UCSD-AML1 (cell line): ENCODE measurements at regions not wholly inside any gene's neighbourhood (a gene's known extent, or its start where the extent isn't known, plus 50 kb on each side); places are given as distances from the start of the nearest gene placed in this dataset.
"Not testable (repeated sequence)": the region's sequence is repeated elsewhere in the genome, so short reads cannot be mapped to it uniquely, and the experiment has no call there.

Experiments used
- DNase-seq: peaks from one replicate; lab custom pipeline; 2025; ENCODE audit not compliant: unreplicated experiment; lab: John Stamatoyannopoulos, UW

DNA sequence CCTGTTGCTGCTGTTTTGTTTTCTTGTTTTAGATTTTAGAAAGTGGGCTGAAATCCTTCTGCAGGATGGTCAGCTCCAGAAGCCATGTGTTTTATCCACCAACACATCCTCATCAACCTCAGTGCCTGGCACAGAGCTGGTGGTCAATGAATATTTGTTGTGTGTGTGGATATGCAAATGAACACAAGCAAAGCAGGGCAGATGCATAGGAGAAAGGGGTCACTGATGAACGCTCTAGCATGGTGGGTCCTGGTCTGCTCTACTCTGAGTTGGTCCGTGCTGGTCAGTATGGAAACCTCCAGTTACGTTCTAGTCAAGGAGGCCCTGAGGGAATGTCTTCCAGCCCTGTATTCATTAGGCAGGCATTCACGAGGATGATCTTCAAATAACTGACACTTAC is 682.5 kb downstream of the QKI start:
- no peak for DNase-seq

DNA sequence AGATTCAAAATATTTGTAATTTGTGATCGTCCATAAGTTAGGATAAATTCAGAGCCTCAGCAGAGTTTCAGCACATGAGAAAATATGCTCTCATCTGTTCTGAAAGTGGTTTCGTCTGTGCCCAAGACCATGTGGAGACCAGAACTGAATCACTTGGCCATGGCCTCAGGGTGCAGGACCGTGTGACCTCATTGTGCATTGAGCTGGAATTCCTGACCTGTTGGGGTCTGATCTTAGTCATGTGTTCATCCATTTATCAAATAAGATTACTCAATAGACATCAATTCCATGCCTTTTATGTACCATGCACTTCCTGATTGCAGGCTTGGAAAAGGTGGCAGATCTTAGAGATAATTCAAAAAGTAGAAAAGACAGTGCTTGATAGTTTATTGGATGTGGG is 680.5 kb downstream of the QKI start:
- DNase-seq, result no peak

DNA sequence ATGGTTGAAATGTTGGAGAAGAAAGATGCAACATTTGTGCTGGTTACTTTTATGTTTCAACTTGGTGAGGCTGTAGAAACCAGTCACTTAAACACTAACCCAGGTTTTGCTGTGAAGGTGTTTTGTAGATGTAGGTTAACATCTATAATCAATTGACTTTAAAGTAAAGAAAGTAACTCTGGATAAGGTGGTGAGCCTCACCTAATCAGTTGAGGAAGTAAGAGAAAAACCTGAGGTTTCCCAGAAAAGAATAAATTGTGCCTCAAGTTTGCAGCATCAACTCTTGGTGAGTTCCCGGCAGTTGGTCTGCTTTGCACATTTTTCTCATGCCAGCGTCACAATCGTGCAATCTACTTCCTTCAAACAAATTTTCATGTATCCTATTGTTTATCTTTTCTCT is 673.4 kb downstream of the QKI start:
- DNase-seq, result no peak

DNA sequence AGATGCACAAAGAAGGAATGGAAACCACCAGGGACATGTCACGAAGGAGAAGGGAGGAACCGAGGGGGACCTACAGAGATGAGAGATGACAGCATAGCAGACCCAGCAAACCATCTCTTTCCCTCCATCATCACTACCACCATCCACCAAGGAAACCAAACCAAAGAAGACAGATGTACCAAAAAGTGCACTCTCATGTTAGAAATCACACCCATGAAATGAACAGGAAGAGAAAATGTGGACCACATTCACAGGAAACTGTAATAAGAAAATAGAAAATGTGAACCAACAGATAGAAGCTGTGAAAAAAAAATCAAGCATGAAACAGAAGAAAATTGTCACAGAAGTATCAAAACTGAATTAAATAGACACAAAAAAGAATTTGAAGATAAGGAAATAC is 672.7 kb downstream of the QKI start:
- DNase-seq, result no peak

DNA sequence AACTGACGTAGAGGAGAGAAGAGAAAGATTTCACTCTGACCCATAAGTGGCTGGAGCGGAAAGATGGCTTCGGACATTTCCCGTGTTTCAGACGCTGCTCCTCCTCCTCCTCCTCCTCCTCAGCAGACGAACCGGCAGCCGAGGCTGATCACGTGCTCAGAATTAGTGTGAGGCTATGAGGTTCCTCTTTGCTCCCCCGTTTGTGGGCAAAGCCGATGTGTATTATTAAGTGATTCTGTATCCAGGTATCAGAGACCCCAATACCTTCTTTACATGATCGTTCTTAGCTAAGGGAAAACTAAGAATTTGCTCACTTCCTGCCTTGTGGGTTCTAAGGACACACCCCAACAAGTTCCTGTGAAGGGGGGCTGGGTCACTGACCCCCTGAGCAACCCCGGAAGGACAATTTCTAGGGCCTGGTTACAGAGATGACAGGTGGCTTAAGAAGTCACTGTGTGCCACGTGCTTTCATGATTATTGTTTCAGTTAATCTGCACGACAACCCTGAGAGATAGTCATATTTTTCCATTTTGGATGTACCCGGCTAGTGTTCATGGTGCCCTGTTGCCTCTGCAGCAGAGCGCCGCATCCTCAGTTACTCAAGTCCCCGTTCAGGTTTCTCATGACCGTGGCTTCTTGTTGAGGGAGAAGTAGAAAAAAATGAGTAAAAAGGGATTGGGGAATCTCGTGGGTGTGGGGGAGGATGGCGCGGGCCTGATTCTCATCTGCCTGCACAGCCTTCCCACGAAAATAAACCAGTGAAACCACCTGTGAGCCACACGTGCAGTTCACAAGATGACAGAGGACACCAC is 671.8 kb downstream of the QKI start:
- DNase-seq, result no peak

DNA sequence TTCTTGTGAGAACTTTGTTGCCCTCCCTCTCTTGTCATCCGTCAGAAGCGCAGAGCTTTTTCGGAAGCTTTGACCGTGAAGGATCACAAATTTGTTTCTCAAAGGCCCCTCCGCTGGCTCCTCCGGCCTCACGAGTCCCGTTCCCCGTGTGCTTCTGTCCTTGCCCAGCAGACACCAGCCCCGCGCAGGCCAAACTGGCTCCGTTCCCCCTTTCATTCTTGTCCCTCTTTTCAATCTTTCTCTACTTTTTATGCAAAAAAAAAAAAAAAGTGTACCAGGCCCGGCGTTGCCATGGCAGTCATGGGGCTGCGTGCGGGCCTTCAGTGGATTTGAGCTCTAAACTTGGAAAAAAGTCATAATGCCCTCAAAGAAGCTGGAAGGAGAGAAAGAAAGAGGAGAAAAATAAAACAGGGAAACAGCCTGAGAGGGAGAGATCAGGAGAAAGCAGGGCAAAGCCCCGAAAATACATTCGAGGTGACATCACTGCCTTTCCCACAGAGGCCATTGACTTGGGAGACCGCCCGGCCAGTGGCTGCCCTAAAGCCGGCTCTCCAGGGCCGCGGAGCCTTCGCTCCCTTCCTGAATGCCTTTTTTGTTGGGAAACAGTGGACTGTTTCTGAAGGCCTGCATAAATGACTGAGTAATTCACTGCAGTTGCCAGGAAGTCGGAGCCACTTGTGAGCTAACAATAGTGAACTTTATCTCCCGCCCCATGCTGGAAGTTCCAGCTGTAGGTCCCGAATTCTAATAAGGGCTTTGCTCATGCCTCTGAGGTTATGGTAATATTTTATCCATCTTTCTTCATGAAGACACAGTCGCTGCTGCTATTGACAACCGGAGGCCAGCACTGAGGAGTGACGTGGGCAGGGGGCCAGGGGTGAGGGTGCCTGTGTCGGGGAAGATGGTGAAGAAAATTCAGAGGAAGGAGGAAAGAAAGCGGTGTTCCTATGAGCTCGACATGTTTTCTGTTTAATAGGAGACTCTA is 670.9 kb downstream of the QKI start:
- no peak for DNase-seq

- DNase-seq, result no peak
These were observed 664.7 kb downstream of the QKI start for GRCh38 chr6:164079275-164079600.

DNA sequence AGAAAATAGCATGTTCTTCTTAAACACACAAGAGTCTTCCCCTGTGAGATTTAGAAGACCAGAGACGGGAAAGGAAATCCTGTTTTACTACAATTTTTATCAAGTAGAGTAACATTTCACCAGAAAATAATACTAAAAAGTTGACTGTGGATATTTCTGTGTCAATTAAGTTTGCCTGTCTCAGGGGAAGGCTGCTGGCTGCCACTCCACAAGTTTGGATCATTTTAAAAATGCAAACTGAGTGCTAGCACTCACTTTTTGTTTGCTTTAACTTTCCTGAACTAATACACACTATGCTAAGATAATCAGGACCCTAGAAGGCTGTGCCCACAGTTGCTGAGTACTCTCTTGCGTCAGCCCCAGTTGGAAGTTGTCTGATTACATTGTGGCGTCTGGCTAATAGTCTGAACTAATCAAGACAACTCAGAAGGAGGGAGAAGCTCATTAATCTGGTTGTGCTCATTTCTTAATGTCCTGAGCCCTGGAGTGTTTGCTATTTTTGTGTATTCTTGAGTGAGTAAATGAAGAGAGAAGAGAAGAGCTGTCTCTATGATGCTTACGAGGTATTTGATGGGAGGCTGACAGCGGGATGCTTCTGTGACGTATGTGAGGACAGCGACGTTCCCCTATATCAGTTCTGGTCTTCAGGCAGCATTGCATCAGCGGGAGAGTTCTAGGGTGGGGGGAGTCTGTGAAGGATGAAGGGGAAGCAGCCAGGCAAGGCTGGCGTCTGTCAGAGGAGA is 664.2 kb downstream of the QKI start:
- no peak for DNase-seq

GRCh38 chr6:164076818-164077532 is 662.5 kb downstream of the QKI start:
- not testable (repeated sequence) for DNase-seq

DNA sequence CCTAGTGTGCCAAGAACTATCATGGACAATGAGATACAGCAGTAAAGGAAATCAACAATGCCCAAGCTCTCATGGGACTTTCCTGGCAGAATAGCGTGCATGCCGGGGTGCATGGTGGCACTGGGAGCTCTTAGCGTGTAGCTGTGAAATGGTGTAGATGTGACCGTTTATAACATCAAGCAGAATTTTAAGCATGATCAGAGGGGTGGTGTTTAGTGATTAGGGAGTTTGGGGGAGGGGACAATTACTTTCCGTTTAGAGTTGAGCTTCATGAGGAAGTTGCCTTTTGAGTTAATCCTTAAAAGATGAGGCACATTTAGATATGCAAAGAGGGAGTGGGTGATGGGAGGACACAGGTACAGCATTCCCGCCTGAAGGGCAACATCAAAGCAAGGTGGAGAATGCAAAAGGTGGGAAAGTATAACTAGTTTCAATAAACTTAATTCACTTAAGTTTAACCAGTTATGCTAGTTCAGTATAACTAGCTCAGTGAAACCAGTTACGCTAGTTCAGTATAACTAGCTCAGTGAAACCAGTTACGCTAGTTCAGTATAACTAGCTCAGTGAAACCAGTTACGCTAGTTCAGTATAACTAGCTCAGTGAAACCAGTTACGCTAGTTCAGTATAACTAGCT is 661.6 kb downstream of the QKI start:
- DNase-seq, result no peak

DNA sequence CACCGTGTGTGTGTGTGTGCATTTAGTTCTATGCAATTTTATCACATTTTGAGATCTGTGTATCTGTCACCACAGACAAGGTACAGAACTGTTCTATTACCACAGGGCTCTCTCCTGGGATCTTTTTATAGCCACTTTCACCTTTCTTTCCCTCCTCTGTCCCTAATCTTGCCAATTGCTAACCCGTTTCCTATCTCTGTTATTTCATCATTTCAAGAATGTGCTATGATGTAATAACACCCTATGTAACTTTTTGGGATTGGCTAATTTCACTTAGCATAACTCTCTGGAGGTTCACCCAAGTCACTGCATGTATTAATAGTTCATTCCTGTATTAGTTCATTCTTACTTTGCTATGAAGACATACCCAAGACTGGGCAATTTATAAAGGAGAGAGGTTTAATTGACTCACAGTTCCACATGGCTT is 657.7 kb downstream of the QKI start:
- DNase-seq, result no peak

- no peak for DNase-seq
These were observed 655.0 kb downstream of the QKI start for GRCh38 chr6:164069350-164069990.

- no peak for DNase-seq
These were observed 654.0 kb downstream of the QKI start for GRCh38 chr6:164068527-164068926.

DNA sequence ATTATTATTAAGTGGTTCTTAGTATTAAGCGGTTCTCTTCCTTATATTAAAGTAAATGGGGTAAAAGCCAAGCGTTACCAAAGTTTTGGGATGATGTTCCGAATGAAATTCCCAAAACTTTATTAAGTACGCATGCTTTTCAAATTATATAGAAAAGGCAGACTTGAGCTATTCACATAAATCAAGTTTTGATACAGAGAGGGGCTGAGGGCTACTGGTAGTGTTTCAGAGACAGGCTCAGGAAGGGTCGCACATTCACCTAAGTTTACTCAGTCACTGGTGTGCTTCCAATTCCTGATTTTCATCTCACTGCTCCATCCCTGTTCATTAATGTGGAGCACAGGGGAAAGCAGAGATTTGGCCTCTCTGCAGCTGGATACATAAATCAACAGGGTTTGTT is 652.2 kb downstream of the QKI start:
- no peak for DNase-seq

DNA sequence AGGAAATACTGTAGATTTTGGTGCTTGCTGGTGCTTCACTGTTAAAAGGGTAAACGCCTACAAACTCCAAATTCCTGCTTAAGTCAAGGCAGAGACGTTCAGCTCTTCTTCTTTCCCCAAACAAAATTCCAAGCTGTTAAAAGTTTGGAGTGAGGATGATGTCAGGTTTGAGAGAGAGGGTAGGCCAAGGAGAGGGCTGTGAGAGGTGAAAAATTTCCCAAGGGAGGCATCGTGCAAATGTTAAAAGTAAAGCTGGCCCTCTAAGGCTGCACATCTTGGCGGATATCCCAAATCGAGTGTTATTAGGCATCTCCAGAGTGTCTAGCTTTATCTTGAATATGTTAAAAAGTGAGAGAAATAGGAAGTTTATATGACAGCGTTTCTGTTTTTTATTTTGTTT is 651.8 kb downstream of the QKI start:
- no peak for DNase-seq

- DNase-seq, result no peak
These were observed 648.8 kb downstream of the QKI start for GRCh38 chr6:164063346-164063745.

DNA sequence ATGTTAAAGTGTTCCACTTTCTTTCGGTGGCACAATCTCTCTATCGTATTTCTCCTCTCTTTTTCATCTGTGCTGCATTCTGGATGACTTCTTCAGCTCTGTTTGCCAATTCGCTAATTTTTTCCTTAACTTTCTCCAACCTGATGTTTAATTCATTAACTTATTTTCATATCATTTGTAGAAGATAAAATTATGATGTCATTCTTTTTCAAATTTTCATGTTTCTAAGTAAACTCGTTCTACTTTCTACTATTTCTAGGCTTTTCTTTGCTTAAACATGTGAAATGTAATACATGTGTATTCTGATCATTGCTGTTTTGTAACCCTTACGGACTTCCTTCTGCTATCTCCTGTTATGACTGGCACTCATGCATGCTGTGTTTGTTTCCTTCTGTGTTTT is 648.4 kb downstream of the QKI start:
- no peak for DNase-seq

- no peak for DNase-seq
These were observed 643.4 kb downstream of the QKI start for GRCh38 chr6:164057876-164058275.

DNA sequence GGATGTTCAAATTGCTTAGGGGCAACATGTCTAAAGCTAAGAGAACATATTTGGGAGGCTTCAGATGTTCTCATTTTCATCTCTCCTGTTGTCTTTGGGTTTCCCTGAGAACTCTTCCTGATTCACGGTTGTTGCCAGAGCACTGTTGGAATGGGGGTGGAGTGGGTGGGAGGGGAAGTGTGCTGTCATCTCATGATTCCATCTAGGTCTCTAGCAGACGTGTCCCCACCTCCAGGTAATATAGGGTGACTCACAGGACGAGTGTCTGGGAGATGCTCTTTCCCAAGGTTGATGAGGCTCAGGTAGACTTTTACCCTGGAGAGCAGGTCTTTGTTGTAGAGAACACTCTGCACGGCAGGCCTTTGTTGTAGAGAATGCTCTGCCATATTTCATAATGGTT is 636.9 kb downstream of the QKI start:
- DNase-seq, result no peak

DNA sequence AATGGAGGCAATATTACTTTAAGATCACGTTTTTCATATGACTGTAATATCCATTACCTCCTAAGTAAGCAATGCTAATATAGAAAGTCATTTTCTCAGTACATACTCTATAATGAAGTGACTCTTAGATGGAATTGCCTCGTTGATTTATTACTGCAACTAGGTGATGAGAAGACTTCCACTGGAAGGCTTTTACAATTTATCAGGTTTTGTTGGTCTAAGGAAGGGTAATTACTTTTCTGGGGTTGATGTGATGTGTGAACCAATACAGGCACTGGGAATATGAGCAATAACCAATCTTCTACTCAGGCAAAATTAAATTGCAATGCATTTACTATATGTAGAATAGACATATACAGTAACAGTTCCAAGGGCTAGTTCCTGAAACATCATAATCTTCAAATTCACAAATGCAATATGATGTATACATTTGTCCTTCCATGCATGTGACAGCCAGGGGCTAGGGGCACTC is 635.0 kb downstream of the QKI start:
- no peak for DNase-seq
